Hematopoietic multipotent progenitor cell (in vitro differentiated cells): ENCODE measurements at regions not wholly inside any gene's neighbourhood (a gene's known extent, or its start where the extent isn't known, plus 50 kb on each side); places are given as distances from the start of the nearest gene placed in this dataset.
"Not testable (repeated sequence)": the region's sequence is repeated elsewhere in the genome, so short reads cannot be mapped to it uniquely, and the experiment has no call there.

Experiments
- DNase-seq, 3 donors: peaks; one replicate each; pipeline ENCODE4 v3.0.0-alpha.2; 2011 to 2015; ENCODE audit warnings: low read depth in 2 of 3, low spot score in 2 of 3

DNA sequence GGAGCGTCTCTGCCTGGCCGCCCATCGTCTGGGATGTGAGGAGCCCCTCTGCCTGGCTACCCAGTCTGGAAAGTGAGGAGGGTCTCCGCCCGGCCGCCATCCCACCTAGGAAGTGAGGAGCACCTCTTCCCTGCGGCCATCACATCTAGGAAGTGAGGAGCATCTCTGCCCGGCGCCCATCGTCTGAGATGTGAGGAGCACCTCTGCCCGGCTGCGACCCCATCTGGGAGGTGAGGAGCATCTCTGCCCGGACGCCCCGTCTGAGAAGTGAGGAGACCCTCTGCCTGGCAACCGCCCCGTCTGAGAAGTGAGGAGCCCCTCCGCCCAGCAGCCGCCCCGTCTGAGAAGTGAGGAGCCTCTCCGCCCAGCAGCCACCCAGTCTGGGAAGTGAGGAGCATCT, 84.5 kb downstream of the IDS start:
- not testable (repeated sequence) for DNase-seq

DNA sequence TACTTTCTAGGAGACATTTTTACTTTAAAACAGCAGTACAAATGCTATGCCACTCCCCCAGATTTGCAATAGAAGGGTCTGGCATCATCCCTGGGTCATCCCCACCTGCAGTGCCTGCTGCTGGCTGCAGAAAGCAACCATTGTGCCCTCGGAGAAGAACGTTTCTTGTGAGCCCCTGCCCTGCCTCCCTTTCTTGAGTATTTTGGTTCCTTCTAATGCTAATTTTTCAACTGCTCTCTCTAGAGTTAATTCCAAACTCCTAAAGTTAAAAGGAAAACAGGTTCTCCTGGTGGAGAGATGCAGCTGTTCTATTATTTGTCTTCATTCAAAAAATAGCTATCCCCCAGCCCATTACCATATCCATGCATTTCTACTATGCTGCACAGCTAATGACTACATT, 107.1 kb downstream of the IDS start:
- DNase-seq: no peak

DNA sequence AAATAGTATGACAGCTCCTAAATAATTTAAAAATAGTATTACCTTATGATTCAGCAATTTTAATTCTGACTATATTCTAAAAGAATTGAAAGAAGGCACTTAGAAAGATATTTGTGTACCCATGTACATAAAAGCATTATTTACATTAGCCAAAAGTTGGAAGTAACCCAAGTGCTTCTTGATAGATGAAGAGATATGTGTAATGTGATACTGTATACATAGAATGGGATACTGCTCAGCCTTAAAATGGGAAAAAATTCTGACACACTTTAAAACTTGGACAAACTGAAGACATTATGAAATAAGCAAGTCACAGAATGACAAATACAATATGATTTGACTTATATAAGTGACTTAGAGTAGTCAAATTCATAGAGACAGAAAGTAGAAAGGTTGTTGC, 112.2 kb downstream of the IDS start:
- no peak for DNase-seq

DNA sequence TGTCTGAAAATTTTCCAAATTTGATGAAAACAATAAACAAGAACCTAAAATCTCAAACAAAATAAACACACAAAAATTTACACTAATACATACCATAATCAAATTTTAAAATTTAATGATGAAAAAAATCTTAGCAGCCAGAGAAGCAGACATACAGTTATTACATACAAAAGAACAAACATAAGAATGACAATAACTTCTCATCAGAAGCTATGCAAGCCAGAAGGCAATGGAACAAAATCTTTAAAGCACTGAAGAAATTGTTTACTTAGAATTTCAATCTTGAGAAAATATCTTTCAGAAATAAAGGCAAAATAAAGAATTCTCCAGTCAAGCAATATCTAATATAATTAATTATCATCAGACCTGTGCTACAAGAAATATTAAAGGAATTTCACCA, 121.3 kb downstream of the IDS start:
- no peak for DNase-seq

DNA sequence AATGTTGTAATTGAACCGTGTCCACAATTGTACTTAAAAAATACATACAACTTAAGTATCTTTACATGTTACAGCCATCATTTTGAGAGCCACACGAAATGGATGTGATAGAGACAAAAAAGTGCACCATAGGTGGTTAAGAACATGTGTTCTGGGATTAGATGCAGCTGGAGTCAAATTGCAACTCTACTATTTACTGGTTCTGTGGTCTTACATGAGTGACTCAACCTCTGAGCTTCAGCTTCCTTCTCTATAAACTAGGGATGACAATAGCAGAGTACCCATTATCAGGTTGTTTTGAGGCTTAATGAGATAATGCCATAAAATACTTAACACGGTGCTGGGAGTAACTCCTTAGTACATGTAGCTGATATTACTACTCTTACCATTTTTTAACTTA, 130.4 kb downstream of the IDS start:
- DNase-seq: no peak

DNA sequence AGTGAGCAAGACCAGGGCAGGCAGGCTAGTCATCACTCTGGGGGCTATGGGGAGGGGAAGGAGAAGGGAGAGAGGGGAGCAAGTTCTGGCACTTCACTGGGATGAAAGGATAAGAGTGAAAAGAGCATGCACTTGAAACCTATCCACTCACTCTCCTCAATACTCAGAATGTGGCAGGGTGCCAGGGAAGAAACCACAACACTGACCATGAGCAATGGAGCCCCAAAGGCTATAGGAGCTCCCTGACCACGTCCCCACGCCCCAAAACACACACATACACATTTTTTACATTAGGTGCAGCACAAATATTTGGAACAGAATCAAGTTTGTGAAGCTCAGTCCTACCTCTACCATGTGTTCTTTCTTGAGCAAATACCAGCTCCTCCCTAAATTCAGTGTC, 132.2 kb downstream of the IDS start:
- no peak for DNase-seq

DNA sequence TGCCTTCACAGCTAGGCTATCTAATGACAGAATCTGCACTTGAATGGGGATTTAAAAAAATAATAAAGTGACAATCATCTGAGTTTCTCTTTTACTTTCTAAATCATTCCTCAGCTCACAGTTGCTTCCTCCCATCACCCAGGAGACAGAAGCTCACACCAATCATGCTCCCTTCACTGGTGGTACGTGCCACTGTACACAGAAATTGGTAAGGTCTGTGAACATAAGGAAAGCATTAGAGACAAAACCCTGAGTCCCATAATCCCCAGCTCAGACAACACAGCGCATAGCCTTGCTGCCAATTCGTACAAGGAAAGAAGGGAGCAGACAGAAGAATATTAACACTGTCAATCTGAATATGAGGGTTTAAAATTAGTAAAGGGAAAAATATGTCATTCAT, 133.1 kb downstream of the IDS start:
- no peak for DNase-seq

DNA sequence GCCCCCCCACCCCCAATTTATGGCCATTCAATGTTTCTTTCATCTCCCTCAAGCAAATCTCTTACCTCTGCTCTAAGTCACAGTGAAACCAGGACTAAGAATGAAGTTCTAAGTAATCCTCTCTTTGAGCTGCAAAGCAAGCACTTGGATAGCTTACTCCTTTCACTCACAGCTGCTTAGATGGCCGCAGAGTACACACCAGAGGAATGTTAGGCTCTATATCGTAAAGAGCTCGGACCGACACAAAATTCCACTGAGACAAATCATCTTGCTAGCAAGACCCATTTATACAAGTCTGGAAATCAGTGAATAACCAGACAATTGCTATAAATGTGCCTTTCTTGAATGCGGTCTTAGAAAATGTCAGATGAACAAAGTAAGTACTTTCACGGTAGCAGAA, 135.0 kb downstream of the IDS start:
- DNase-seq: no peak

DNA sequence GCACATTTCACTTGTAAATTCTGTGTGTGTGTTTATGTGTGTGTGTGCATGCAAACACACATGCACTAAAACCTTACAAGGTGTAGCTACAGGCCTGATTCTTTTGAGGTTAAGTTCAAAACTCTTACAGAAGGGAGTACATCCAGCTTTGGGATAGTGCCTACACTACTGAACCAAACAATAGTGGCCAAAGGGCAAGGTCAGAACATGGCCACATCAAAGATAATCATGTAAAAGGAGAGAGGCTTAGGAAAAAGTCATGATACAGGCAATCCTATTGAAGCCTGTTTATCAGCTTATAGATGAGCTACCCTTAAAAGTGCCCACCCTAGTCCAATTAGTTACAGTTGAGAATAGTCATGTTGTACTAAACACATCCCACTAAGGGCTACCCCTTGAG, 139.6 kb downstream of the IDS start:
- no peak for DNase-seq

DNA sequence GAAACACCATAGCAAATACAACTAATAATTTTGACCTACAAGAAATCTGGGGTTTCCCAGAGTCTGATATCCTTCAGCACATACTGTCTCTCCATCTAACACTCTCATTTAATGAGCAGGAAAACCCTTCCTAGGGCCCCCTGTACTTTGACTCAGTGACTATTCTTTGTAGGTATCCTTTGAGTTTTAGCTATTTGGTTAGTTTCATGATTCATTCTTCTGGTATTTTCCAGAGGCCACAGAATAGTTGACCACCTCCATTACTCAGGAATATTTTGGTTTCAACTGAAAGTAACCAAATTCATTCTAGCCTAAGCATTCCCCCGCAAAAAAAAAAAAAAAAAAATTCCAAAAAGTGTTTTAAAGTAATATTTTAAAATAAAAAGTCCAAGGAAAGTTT, 140.0 kb downstream of the IDS start:
- no peak for DNase-seq

DNA sequence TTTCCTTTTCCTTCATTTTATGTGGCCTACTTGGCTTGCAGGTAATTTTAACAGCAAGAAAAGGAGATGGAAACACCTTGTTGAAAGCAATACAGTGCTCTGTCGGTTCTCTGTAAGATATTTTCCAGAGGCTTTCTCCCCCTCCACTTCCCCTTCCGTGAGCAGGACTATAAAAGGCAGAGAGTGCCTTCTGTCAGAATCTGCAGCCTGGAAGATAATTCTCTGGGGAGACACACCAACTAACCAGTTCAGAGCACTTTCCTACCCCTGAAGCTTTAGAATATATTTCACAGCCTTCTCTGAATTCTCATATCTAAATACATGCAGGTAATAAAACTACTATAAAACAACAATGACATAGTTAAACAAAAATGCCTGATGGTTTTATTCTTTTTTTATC, 141.1 kb downstream of the IDS start:
- DNase-seq: no peak

DNA sequence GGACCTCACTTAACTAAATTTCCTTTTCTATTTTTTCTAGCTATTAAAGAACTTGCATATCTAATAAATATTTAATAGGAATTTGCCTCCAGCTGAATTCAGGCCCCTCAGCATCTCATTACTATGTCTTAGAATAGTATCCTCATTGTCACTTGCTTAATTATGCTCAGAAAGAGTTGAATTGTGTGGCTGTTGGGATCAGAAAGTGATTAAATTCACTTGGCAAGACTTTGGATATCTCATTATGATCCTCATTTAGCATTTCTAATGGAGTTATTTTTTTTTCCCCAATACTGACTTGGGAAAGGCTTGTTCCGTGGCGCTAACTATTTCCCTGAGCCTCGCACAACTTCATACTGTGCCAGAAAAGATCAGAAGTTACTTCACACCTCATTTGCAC, 158.8 kb downstream of the IDS start:
- DNase-seq: no peak

DNA sequence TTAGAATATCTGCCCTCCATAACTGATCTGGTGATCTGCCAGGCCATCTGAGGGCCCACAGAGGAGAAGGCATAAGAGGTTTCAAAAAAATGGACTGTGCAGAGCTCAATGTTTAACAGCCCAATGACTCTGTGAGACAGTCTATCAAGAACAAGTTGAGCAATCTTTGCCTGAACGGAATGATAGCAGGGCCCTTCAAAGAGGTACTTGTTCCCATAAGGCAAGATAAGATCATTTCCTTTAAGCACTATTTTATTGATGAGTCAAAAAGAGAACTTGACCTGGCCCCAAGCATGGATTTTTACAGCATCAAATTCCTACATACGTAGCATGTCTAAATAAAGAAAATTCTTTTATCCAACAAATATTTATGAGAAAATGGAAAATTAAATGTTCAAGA, 182.8 kb downstream of the IDS start:
- DNase-seq: no peak

DNA sequence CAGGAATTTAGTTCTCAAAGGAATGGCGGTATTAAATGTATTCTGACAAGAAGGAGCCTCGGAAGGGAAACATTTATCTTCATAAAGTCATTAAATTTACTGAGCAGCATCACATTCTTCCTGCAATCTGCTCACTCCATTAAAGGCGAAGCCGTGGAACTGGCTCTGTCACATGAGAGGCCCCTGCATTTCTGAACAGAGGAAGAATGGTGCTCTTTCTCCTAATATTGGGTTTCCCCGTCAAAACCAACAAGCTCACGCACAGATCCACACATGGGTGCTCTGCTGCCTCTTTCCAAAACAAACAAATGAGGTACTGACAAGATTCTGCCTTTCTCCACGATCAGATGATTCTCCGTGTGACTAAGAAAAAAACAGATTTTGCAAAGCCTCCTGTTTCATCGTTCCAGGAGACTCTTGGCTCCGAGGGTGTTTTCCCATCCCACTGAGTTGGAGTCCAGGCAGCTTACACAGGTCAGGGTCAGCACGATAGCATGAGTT, 191.2 kb downstream of the IDS start:
- DNase-seq: no peak

DNA sequence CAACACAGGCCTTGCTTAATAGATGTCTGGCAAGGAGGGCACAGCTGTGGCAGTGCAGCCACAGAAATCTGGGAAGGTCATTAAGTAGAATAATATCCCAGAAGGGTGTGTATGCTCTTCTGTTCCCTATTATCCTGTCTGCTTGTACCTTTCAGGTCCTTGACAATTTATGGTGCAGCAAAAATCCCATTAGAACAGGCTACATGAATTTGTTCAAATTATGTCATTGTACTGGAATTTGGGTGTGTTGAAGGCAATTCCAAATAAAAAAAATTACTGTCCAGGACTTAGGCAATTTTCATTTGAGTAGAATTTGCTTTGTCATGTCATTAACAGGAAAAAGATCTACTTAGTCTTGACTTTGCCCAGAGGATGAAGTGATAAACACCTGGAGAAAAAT, 192.1 kb downstream of the IDS start:
- no peak for DNase-seq

DNA sequence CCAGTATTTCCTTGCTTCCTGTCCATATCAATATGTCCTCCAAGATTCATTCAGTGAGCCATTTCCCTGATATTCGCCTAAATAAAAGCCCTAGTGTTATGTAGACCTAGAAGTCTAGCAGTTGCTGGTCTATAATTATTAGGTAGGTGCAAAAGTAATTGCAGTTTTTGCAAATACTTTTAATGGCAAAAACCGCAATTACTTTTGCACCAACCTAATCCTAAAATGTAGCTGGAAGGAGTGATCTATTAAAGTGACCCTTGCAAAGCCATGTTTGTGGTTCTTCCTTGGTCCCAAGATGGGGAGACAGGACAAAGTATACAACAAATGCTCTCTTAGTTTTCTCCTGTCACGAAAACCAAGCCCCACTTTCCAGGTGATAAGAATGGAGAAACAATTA, 193.0 kb downstream of the IDS start:
- DNase-seq: no peak

DNA sequence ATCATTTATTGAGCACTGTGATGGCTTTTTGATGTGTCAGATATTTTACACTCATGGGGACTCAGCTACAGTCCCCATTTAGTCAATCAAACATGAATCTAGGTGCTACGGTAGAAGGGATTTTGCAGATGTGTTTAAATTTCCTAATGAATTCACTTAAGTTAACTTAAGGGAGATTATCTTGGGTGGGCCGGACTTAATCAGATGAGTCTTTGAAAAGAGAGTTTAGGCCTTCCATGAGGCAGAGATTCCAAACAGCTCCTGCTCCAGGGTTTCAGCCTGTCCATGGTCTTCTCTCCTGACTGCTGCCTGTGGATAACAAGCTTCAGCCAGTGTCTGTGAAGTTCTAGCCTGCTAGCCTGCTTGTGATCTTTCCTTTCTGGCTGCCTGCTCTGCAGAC, 202.4 kb downstream of the IDS start:
- no peak for DNase-seq

DNA sequence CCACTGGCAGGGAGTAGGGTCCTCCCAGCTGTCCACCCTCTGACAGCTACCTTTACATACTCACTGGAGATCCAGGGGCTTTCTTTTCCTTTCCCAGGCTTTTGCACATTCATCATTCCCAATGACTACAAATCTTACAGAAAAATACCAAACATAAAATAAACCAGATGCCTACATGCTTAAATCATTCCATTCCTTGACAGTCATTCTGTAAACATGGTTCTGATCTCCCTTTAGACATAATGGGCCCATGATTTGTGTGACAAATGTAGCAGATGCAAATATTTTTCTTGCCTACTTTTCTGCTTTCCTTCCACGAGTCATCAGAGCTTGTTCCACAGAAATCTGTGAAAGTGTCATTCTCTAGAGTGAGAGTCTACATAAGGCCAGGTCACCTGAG, 207.0 kb downstream of the IDS start:
- DNase-seq: no peak

DNA sequence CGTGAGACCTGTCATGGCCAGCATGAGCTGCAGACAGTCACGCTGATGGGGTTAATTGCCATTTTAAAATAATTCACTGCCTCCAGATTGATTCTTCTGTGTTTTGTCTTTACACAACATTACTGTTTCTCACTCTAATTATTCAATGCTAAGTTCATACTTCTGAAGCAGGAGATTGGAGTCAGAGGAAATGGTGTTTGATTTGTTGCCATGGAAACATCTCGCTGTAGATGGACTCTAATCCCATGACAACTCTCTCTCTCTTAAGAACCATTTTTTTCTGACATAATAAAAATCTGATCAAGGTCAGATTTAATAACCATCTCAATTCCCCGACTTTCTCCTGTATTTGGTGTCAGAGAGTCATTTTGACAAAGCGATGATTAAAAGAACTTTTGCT, 209.0 kb downstream of the IDS start:
- no peak for DNase-seq

DNA sequence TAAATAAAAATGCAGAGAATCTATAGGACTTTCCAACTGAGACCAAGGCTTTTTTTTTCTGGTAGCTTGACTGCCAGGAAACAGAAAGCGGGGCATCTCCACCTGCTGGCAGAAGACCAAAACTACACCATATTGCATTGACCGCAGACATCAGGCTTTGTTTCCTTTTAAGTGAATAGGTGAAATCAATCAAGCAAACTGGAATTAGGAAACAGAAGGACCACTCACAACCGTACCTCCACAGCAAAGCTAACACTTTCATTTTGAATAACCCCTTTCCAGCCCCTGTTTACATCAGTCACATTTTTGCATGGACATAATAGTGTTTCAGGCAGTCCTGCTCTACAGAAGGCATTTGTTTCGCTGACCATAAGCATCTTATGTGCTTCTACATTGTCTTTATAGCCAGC, 218.2 kb downstream of the IDS start:
- peak; percentile 10 to 70 (median 23) for DNase-seq

DNA sequence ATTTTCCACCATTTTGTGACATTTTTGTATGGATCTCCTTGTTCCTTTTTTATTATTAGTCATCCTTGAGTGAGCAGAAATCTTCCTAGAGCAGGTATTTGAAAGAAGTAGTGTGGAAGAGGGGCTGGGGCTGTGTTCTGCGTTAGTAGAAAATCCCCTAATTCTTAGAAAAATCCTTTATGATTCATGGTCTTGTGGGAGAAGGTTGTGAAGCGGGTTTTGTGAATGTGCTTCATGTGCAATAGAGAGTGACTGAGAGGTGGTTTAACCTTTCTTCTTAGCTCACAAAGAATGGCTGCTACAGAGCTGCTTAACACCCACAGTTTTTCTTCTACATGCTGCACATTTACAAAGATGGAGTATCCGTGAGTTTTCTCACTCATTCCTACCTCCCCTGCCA, 220.5 kb downstream of the IDS start:
- DNase-seq: no peak

DNA sequence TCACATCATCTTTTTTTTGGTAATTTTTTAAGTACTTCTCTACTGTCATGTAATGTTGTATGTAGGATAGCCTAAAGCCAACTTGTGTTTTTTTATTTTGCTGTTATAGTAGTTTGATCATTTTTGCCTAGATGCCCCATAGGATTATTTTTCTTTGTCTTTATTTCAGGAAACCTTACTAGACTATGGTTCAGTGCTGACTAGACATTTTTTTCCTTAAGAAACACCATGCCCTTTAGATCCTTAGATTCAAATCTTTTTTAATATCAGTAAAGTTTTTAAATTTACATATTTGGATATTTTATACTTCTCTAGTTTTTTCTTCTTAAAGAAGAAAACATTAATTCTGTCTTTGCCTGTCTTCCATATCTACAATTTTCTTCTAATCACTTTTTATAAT, 221.3 kb downstream of the IDS start:
- DNase-seq: no peak

DNA sequence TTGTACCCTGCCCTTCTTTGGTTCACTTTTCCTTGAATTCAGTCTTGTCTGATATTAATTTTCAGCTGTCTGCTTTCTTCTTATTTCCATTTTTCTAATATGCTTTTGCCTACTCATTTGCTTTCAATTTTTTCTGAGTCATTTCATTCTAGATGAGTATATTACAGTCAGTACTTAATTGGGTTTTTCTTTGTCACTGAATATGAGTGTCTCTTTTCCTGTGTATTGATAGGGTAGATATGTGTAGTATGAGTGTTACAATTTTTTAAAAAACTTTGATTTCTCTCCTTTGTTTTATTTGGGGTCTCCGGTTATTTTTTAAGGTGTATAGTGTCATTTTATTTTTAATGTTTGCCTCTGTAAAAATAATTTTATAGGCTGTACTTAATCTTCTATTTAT, 222.2 kb downstream of the IDS start:
- no peak for DNase-seq

DNA sequence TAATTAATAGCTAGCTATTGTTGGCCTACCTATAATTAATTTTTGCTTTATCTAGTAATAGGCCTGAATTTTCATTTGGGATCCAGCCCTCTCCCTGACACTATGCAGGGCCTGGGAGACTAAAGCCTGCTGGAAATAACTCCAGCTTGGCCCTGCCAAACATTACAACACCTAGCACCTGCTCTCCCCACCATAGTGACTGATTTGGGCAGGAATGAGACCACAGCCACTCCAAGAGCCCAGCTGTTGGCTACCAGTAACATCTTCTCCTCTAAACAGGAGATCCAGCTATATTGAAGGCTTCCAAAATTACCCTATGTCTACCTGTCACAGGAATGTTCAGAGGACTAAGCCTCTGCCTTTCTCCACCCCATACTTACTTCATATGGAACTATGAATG, 225.1 kb downstream of the IDS start:
- DNase-seq: no peak
